Stimulated activated naive CD8-positive, alpha-beta T cell treated with anti-CD3 and anti-CD28 coated beads, Interleukin-15, Interleukin-2, amounts not matched to agents 100 ng/mL and 50 ng/mL, for 24 hours (primary cell): ENCODE measurements at regions not wholly inside any gene's neighbourhood (a gene's known extent, or its start where the extent isn't known, plus 50 kb on each side); places are given as distances from the start of the nearest gene placed in this dataset.
"Not testable (repeated sequence)": the region's sequence is repeated elsewhere in the genome, so short reads cannot be mapped to it uniquely, and the experiment has no call there.

Source experiments
- H3K27ac Mint-ChIP-seq: one replicate; pipeline ENCODE4 v1.8.0; 2021; ENCODE audit warnings: mild to moderate bottlenecking, mixed read lengths
- H3K27me3 Mint-ChIP-seq: one replicate; pipeline ENCODE4 v1.8.0; 2021; ENCODE audit warnings: mixed read lengths
- H3K36me3 Mint-ChIP-seq: one replicate; pipeline ENCODE4 v1.8.0; 2021; ENCODE audit warnings: low read depth, mixed read lengths
- H3K4me1 Mint-ChIP-seq: one replicate; pipeline ENCODE4 v1.8.0; 2021; ENCODE audit warnings: low read depth, mixed read lengths
- H3K4me3 Mint-ChIP-seq: one replicate; pipeline ENCODE4 v1.8.0; 2021; ENCODE audit warnings: mild to moderate bottlenecking, mixed read lengths
- H3K9me3 Mint-ChIP-seq: one replicate; pipeline ENCODE4 v1.8.0; 2021; ENCODE audit warnings: mixed read lengths

- H3K4me1 Mint-ChIP-seq: peaks cover 20% of the 10 kb centered on the region
- H3K4me3 Mint-ChIP-seq: no peak overlapping the region
- peaks cover 4% of the 10 kb centered on the region for H3K9me3 Mint-ChIP-seq
These were observed 166.4 kb upstream of the SLC38A2 start for GRCh38 chr12:46538976-46539375.

GRCh38 chr12:46537387-46537955 is 164.9 kb upstream of the SLC38A2 start:
- no peaks in the 10 kb centered on the region for H3K36me3 Mint-ChIP-seq
- H3K9me3 Mint-ChIP-seq: peaks cover 4% of the 10 kb centered on the region
- no peak overlapping the region for H3K4me3 Mint-ChIP-seq
- no peaks in the 10 kb centered on the region for H3K27me3 Mint-ChIP-seq
- H3K4me1 Mint-ChIP-seq: peaks cover 13% of the 10 kb centered on the region
- no peak overlapping the region for H3K27ac Mint-ChIP-seq

More at GRCh38 chr12:46538976-46539375, 166.4 kb upstream of the SLC38A2 start:
- Mint-ChIP-seq H3K27me3 (no peaks in the 10 kb centered on the region), H3K27ac (no peak overlapping the region), H3K36me3 (no peaks in the 10 kb centered on the region)

GRCh38 chr12:46536316-46536715 is 163.7 kb upstream of the SLC38A2 start:
- peaks cover 13% of the 10 kb centered on the region for H3K4me1 Mint-ChIP-seq
- not testable (repeated sequence) for H3K4me3 Mint-ChIP-seq, H3K36me3 Mint-ChIP-seq, H3K27me3 Mint-ChIP-seq, H3K9me3 Mint-ChIP-seq
- H3K27ac Mint-ChIP-seq: peak overlapping the region; percentile 18

- H3K27me3 Mint-ChIP-seq: no peaks in the 10 kb centered on the region
- H3K27ac Mint-ChIP-seq: peak overlapping the region; percentile 18
- H3K36me3 Mint-ChIP-seq: no peaks in the 10 kb centered on the region
- no peak overlapping the region for H3K4me3 Mint-ChIP-seq
- peaks cover 13% of the 10 kb centered on the region for H3K4me1 Mint-ChIP-seq
- no peaks in the 10 kb centered on the region for H3K9me3 Mint-ChIP-seq
These were observed 163.3 kb upstream of the SLC38A2 start for GRCh38 chr12:46535907-46536306.

- Mint-ChIP-seq H3K4me1 (peaks cover 13% of the 10 kb centered on the region), H3K27me3 (no peaks in the 10 kb centered on the region), H3K36me3 (no peaks in the 10 kb centered on the region), H3K4me3 (no peak overlapping the region), H3K9me3 (no peaks in the 10 kb centered on the region), H3K27ac (no peak overlapping the region)
These were observed 162.8 kb upstream of the SLC38A2 start for GRCh38 chr12:46535376-46535775.

GRCh38 chr12:46534327-46534840 is 161.8 kb upstream of the SLC38A2 start:
- Mint-ChIP-seq H3K4me3 (no peak overlapping the region), H3K9me3 (no peaks in the 10 kb centered on the region), H3K4me1 (peaks cover 13% of the 10 kb centered on the region), H3K36me3 (no peaks in the 10 kb centered on the region), H3K27me3 (no peaks in the 10 kb centered on the region), H3K27ac (no peak overlapping the region)

- H3K36me3 Mint-ChIP-seq: no peaks in the 10 kb centered on the region
- no peak overlapping the region for H3K27ac Mint-ChIP-seq
- H3K9me3 Mint-ChIP-seq: peaks cover 4% of the 10 kb centered on the region
- peaks cover 13% of the 10 kb centered on the region for H3K4me1 Mint-ChIP-seq
- no peak overlapping the region for H3K4me3 Mint-ChIP-seq
- no peaks in the 10 kb centered on the region for H3K27me3 Mint-ChIP-seq
These were observed 161.2 kb upstream of the SLC38A2 start for GRCh38 chr12:46533723-46534122.

GRCh38 chr12:46531804-46532203 is 159.2 kb upstream of the SLC38A2 start:
- Mint-ChIP-seq H3K36me3 (no peaks in the 10 kb centered on the region), H3K4me3 (no peak overlapping the region), H3K9me3 (peaks cover 4% of the 10 kb centered on the region), H3K27ac (no peak overlapping the region), H3K4me1 (peaks cover 12% of the 10 kb centered on the region), H3K27me3 (no peaks in the 10 kb centered on the region)

- Mint-ChIP-seq H3K4me3 (no peak overlapping the region), H3K9me3 (peaks cover 4% of the 10 kb centered on the region), H3K4me1 (peaks cover 6% of the 10 kb centered on the region), H3K27me3 (no peaks in the 10 kb centered on the region), H3K27ac (no peak overlapping the region), H3K36me3 (no peaks in the 10 kb centered on the region)
These were observed 158.6 kb upstream of the SLC38A2 start for GRCh38 chr12:46531059-46531785.

- no peaks in the 10 kb centered on the region for H3K36me3 Mint-ChIP-seq
- H3K4me3 Mint-ChIP-seq: no peak overlapping the region
- H3K9me3 Mint-ChIP-seq: peaks cover 4% of the 10 kb centered on the region
- peaks cover under 1% of the 10 kb centered on the region for H3K4me1 Mint-ChIP-seq
- H3K27me3 Mint-ChIP-seq: no peaks in the 10 kb centered on the region
- no peak overlapping the region for H3K27ac Mint-ChIP-seq
These were observed 157.9 kb upstream of the SLC38A2 start for GRCh38 chr12:46530373-46531056.

- no peaks in the 10 kb centered on the region for H3K27me3 Mint-ChIP-seq
- no peaks in the 10 kb centered on the region for H3K36me3 Mint-ChIP-seq
- peaks cover 27% of the 10 kb centered on the region for H3K4me1 Mint-ChIP-seq
- no peak overlapping the region for H3K27ac Mint-ChIP-seq
- no peak overlapping the region for H3K4me3 Mint-ChIP-seq
- H3K9me3 Mint-ChIP-seq: peaks cover 4% of the 10 kb centered on the region
These were observed 153.7 kb upstream of the SLC38A2 start for GRCh38 chr12:46526233-46526632.

GRCh38 chr12:46524778-46525177 is 152.2 kb upstream of the SLC38A2 start:
- Mint-ChIP-seq H3K4me1 (peaks cover 27% of the 10 kb centered on the region), H3K36me3 (no peaks in the 10 kb centered on the region), H3K27me3 (no peaks in the 10 kb centered on the region), H3K9me3 (peaks cover 4% of the 10 kb centered on the region), H3K27ac (no peak overlapping the region), H3K4me3 (no peak overlapping the region)

GRCh38 chr12:46523863-46524770 is 151.5 kb upstream of the SLC38A2 start:
- Mint-ChIP-seq H3K4me1 (peaks cover 32% of the 10 kb centered on the region), H3K36me3 (no peaks in the 10 kb centered on the region), H3K27me3 (no peaks in the 10 kb centered on the region), H3K9me3 (peaks cover 3% of the 10 kb centered on the region), H3K4me3 (peak overlapping the region; percentile 75), H3K27ac (peak overlapping the region; percentile 89)

- Mint-ChIP-seq H3K4me1 (peaks cover 38% of the 10 kb centered on the region), H3K36me3 (no peaks in the 10 kb centered on the region), H3K9me3 (no peaks in the 10 kb centered on the region), H3K27ac (peak overlapping the region; percentile 89), H3K27me3 (no peaks in the 10 kb centered on the region), H3K4me3 (peak overlapping the region; percentile 75)
These were observed 150.9 kb upstream of the SLC38A2 start for GRCh38 chr12:46523446-46523845.
